Endothelial cell of umbilical vein (primary cell): ENCODE measurements at regions not wholly inside any gene's neighbourhood (a gene's known extent, or its start where the extent isn't known, plus 50 kb on each side); places are given as distances from the start of the nearest gene placed in this dataset.

ENCODE experiments used
- BruUV-seq: library from RNA; stranded (reverse); fragments of 400-500 nt; replicated peaks from 2 replicates; lab custom pipeline; 2021; lab: Mats Ljungman, UMichigan
- CTCF ChIA-PET: fragments of 300-600, 350-600 bp; sonication (Branson Sonifier 250); formaldehyde crosslinking; loops from one replicate; lab custom pipeline; 2021; ENCODE audit warnings: antibody characterized with exemption, inconsistent platforms; lab: Charles Lee
- POLR2A ChIA-PET: fragments of 300-600, 350-600 bp; sonication (Branson Sonifier 250); formaldehyde crosslinking; loops from one replicate; lab custom pipeline; 2021; ENCODE audit warnings: antibody characterized with exemption, inconsistent platforms; lab: Charles Lee
- DNase-seq: peaks from one replicate; pipeline ENCODE4 v3.0.0-alpha.2; 2011; ENCODE audit warnings: low read depth, low spot score
- FAIRE-seq: peaks from 2 replicates; lab custom pipeline; 2011; peaks lifted over from hg19 to GRCh38; lab: Jason Lieb, UNC
- H2AFZ ChIP-seq: 2 replicates; pipeline ENCODE4 v1.6.0; 2012; ENCODE audit warnings: low read depth, low read length, control low read depth, inconsistent platforms
- H3K27ac ChIP-seq: 2 replicates; pipeline ENCODE4 v1.5.1; 2011; ENCODE audit warnings: low read depth, mild to moderate bottlenecking, control low read depth, low read length, moderate library complexity; ENCODE audit not compliant: insufficient read depth
- H3K27me3 ChIP-seq, 2 experiments: 2 replicates each; pipeline versions ENCODE4 v1.6.0 to v1.6.1; 2011; ENCODE audit warnings: low read length in 2 of 2, mixed read lengths in 1 of 2; ENCODE audit not compliant: control insufficient read depth in 2 of 2, insufficient read depth in 2 of 2
- H3K36me3 ChIP-seq, 2 experiments: 2 replicates in 1 of 2; 3 replicates in 1 of 2; pipeline ENCODE4 v1.5.1; 2011; ENCODE audit warnings: low read length in 2 of 2, mild to moderate bottlenecking in 1 of 2, moderate library complexity in 1 of 2; ENCODE audit not compliant: control insufficient read depth in 2 of 2, insufficient read depth in 2 of 2; ENCODE audit errors: extremely low read depth in 1 of 2
- H3K4me1 ChIP-seq: 3 replicates; pipeline ENCODE4 v1.5.1; 2011; ENCODE audit warnings: mild to moderate bottlenecking, low read length; ENCODE audit not compliant: control insufficient read depth, insufficient read depth; ENCODE audit errors: extremely low read depth
- H3K4me2 ChIP-seq: 2 replicates; pipeline ENCODE4 v1.6.1; 2011; ENCODE audit warnings: low read length, control low read depth, mixed read lengths; ENCODE audit not compliant: insufficient read depth
- H3K4me3 ChIP-seq, 3 experiments: fragments of 200-600 bp in 1 of 3; sonication (generic), shearing (Covaris generic) in 1 of 3; replicated peaks in 1 of 3; 2 replicates each; pipeline ENCODE4 v1.5.1; 2011 to 2016; ENCODE audit warnings: control low read depth in 3 of 3, low read length in 3 of 3, mild to moderate bottlenecking in 2 of 3, inconsistent platforms in 1 of 3, low read depth in 1 of 3, moderate library complexity in 1 of 3; ENCODE audit not compliant: insufficient read depth in 1 of 3
- H3K79me2 ChIP-seq: 2 replicates; pipeline ENCODE4 v1.6.0; 2012; ENCODE audit warnings: low read length, inconsistent platforms; ENCODE audit not compliant: control insufficient read depth, insufficient read depth
- H3K9ac ChIP-seq: replicated peaks from 2 replicates; pipeline ENCODE3; 2011; ENCODE audit warnings: low read length, control low read depth; ENCODE audit not compliant: insufficient read depth; ENCODE audit errors: extremely low read depth
- H3K9me1 ChIP-seq: replicated peaks from 3 replicates; pipeline ENCODE4 v1.6.0; 2011; ENCODE audit warnings: mild to moderate bottlenecking, low read length; ENCODE audit not compliant: control insufficient read depth, insufficient read depth; ENCODE audit errors: extremely low read depth
- H3K9me3 ChIP-seq: replicated peaks from 2 replicates; pipeline ENCODE4 v1.5.1; 2012; ENCODE audit warnings: low read length, inconsistent platforms; ENCODE audit not compliant: control insufficient read depth, insufficient read depth
- H4K20me1 ChIP-seq: replicated peaks from 2 replicates; pipeline ENCODE3; 2011; ENCODE audit warnings: mild to moderate bottlenecking, low read length; ENCODE audit not compliant: control insufficient read depth, insufficient read depth; ENCODE audit errors: extremely low read depth
- CTCF ChIP-seq, 2 donors: IDR thresholded peaks; 1 replicate in 1 of 2; 2 replicates in 1 of 2; pipeline ENCODE4 v1.5.1; 2011; ENCODE audit warnings: low read length in 2 of 2, mild to moderate bottlenecking in 2 of 2, moderate library complexity in 2 of 2, control low read depth in 1 of 2, inconsistent platforms in 1 of 2, low read depth in 1 of 2; ENCODE audit not compliant: insufficient read depth in 1 of 2; ENCODE audit errors: extremely low read depth in 1 of 2
- EZH2 ChIP-seq: IDR thresholded peaks from 2 replicates; pipeline ENCODE4 v1.6.1; 2012; ENCODE audit warnings: borderline replicate concordance, low read depth, mild to moderate bottlenecking, moderate library complexity, low read length, inconsistent platforms; ENCODE audit not compliant: severe bottlenecking
- FOS ChIP-seq: IDR thresholded peaks from 2 replicates; pipeline ENCODE4 v1.6.1; 2011; ENCODE audit warnings: mild to moderate bottlenecking, low read length, moderate library complexity, borderline replicate concordance; ENCODE audit not compliant: insufficient read depth
- GATA2 ChIP-seq: IDR thresholded peaks from 2 replicates; pipeline ENCODE4 v1.7.0; 2011; ENCODE audit warnings: low read depth, mild to moderate bottlenecking, moderate library complexity, mixed read lengths, low read length; ENCODE audit not compliant: insufficient read length, insufficient read depth
- JUN ChIP-seq: IDR thresholded peaks from 2 replicates; pipeline ENCODE4 v1.6.1; 2011; ENCODE audit warnings: borderline replicate concordance, low read depth; ENCODE audit not compliant: insufficient read length, insufficient read depth
- MAX ChIP-seq: IDR thresholded peaks from 2 replicates; pipeline ENCODE4 v1.6.1; 2011; ENCODE audit not compliant: insufficient read depth, insufficient read length
- MYC ChIP-seq: IDR thresholded peaks from one replicate; pipeline ENCODE4 v1.6.1; 2011; ENCODE audit warnings: mild to moderate bottlenecking, low read depth, low read length
- POLR2A ChIP-seq: IDR thresholded peaks from 2 replicates; pipeline ENCODE4 v1.6.1; 2012; ENCODE audit warnings: low read depth, mild to moderate bottlenecking, control low read depth, low read length
- POLR2AphosphoS5 ChIP-seq: IDR thresholded peaks from 2 replicates; pipeline ENCODE4 v1.6.1; 2012; ENCODE audit warnings: low read depth, mild to moderate bottlenecking, control low read depth, low read length, moderate library complexity; ENCODE audit not compliant: insufficient read depth
- dilution Hi-C: fragments of 300-500 bp; cut with MboI; formaldehyde crosslinking; loops from one replicate; pipeline ENCODE4 v1.15.0; 2019; ENCODE audit warnings: low sequenced_read_pairs; ENCODE audit not compliant: extremely low pct_ligation_motif_present
- intact Hi-C: fragments of 100-400 bp; cut with micrococcal nuclease; formaldehyde crosslinking; loops from one replicate; pipeline ENCODE4 v1.10.0; 2022

- Histone ChIP-seq H2AFZ (no peak overlapping the region), H3K4me2 (no peak overlapping the region), H3K9ac (no peak overlapping the region), H3K36me3 (no peaks in the 10 kb centered on the region), H3K4me1 (no peaks in the 10 kb centered on the region), H3K79me2 (no peaks in the 10 kb centered on the region), H3K4me3 (no peak overlapping the region), H3K9me1 (no peaks in the 10 kb centered on the region), H4K20me1 (no peaks in the 10 kb centered on the region), H3K27ac (no peak overlapping the region), H3K9me3 (no peaks in the 10 kb centered on the region), H3K27me3 (no peaks in the 10 kb centered on the region)
- ChIA-PET CTCF (interaction anchor here (1.4 kb wide), 1 partner anchor 8 kb away, joined by 3 read pairs; no protein-coding TSS in a partner anchor), POLR2A (no interaction called here)
- DNase-seq, result no peak
- FAIRE-seq, result no peak
- BruUV-seq, result no TSS peak
- dilution Hi-C loops, result no loop called here
- TF ChIP-seq POLR2A, result no peak
- intact Hi-C loops, result no loop called here
These were observed 247.2 kb upstream of the CCDC196 start for GRCh38 chr14:66238969-66239368.

- no peaks in the 10 kb centered on the region for H3K4me1 ChIP-seq
- no peak overlapping the region for H3K4me2 ChIP-seq
- no peaks in the 10 kb centered on the region for H4K20me1 ChIP-seq
- TF ChIP-seq EZH2 (no peak), POLR2A (no peak), MYC (no peak), JUN (no peak), FOS (no peak), CTCF (IDR thresholded peaks at IDR 0.05; ENCODE audit: extremely low read depth in 1 of 2, insufficient read depth in 1 of 2, low read depth in 1 of 2, low read length in 2 of 2) (no peak), MAX (no peak), GATA2 (no peak), POLR2AphosphoS5 (no peak)
- no peaks in the 10 kb centered on the region for H3K27me3 ChIP-seq
- H2AFZ ChIP-seq, result no peak overlapping the region
- no peaks in the 10 kb centered on the region for H3K79me2 ChIP-seq
- dilution Hi-C loops, result no loop called here
- DNase-seq (no peak), FAIRE-seq (no peak)
- no peak overlapping the region for H3K27ac ChIP-seq
- no peak overlapping the region for H3K4me3 ChIP-seq
- no peaks in the 10 kb centered on the region for H3K9me3 ChIP-seq
- no peaks in the 10 kb centered on the region for H3K36me3 ChIP-seq
- no peak overlapping the region for H3K9ac ChIP-seq
- H3K9me1 ChIP-seq, result no peaks in the 10 kb centered on the region
- intact Hi-C loops, result no loop called here
- ChIA-PET POLR2A (no interaction called here), CTCF (no interaction called here)
- BruUV-seq, result no TSS peak
These were observed 246.6 kb upstream of the CCDC196 start for GRCh38 chr14:66239589-66239988.
